Erythroblast (primary cell): ENCODE measurements at regions not wholly inside any gene's neighbourhood (a gene's known extent, or its start where the extent isn't known, plus 50 kb on each side); places are given as distances from the start of the nearest gene placed in this dataset.

Experiments used
- GATA1 ChIP-seq: IDR thresholded peaks from 2 replicates; pipeline ENCODE4 v1.6.1; 2011; ENCODE audit warnings: low read depth, mild to moderate bottlenecking, control low read depth, low read length, moderate library complexity
- POLR2A ChIP-seq: IDR thresholded peaks from 2 replicates; pipeline ENCODE4 v1.6.1; 2011; ENCODE audit warnings: mild to moderate bottlenecking, low read length

DNA sequence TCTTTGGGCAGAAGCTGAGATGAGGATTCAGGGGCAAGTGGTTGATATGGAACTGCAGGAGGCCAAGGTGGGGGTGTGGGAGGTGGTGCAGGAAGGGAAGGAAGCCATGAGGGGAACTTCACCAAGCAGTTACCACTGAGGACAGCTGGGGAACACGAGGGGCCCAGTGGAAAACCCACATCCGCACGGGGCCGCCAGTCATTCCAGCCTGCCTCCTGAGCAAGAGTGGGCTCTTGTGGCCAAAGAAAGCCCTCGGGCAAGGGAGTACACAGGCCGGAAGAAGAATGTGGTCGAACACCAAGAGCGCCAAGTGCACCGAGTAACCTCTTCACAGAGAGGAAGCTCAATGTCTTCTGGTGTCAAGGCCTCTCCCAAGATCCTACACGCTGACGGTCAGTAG lies 252.2 kb upstream of the FOXN3 start:
- TF ChIP-seq POLR2A (no peak), GATA1 (no peak)
